ENCODE measurements at regions not wholly inside any gene's neighbourhood (a gene's known extent, or its start where the extent isn't known, plus 50 kb on each side); places are given as distances from the start of the nearest gene placed in this dataset.

GRCh38 chr9:90165281-90165680 lies 477.3 kb downstream of the DIRAS2 start:
- TF ChIP-seq POLR2AphosphoS5 (IDR thresholded peaks at IDR 0.05) (no peak), CTCF (IDR thresholded peaks at IDR 0.05) (no peak)

Data from suprapubic skin (tissue), 3 donors.